Natural killer cell (primary cell): ENCODE measurements at regions not wholly inside any gene's neighbourhood (a gene's known extent, or its start where the extent isn't known, plus 50 kb on each side); places are given as distances from the start of the nearest gene placed in this dataset.

Experiments
- ATAC-seq, 3 donors: fragments of 150-1000 bp in 2 of 3; fragments of 200-7000 bp in 1 of 3; cut with Tn5 transposase; 1 replicate in 1 of 3; 2 replicates in 2 of 3; pipeline ENCODE4 v1.10.0; 2021; ENCODE audit warnings: mild to moderate bottlenecking in 2 of 3, moderate library complexity in 2 of 3
- DNase-seq, 2 donors: peaks; one replicate each; pipeline versions ENCODE4 v3.0.0 to v3.0.0-alpha.2; 2013 to 2021; ENCODE audit warnings: mixed read lengths in 1 of 2
- H3K27ac ChIP-seq: one replicate; pipeline ENCODE4 v1.5.1; 2013; ENCODE audit warnings: mild to moderate bottlenecking, low read length
- H3K27me3 ChIP-seq: one replicate; pipeline ENCODE4 v1.6.1; 2013; ENCODE audit warnings: low read length; ENCODE audit not compliant: control insufficient read depth, insufficient read depth
- H3K36me3 ChIP-seq: one replicate; pipeline ENCODE4 v1.6.1; 2013; ENCODE audit warnings: low read length; ENCODE audit not compliant: control insufficient read depth, insufficient read depth
- H3K4me1 ChIP-seq: one replicate; pipeline ENCODE4 v1.6.1; 2013; ENCODE audit warnings: low read length; ENCODE audit not compliant: control insufficient read depth, insufficient read depth
- H3K4me3 ChIP-seq: one replicate; pipeline ENCODE4 v1.5.1; 2013; ENCODE audit warnings: low read length
- H3K9me3 ChIP-seq: one replicate; pipeline ENCODE4 v1.6.1; 2013; ENCODE audit warnings: low read length; ENCODE audit not compliant: control insufficient read depth, insufficient read depth
- H3K27ac Mint-ChIP-seq, 2 donors: one replicate each; pipeline ENCODE4 v1.8.0; 2022; ENCODE audit warnings: mild to moderate bottlenecking in 2 of 2, mixed read lengths in 2 of 2, moderate library complexity in 1 of 2
- H3K27me3 Mint-ChIP-seq, 2 donors: one replicate each; pipeline ENCODE4 v1.8.0; 2022; ENCODE audit warnings: low read depth in 2 of 2, mixed read lengths in 2 of 2
- H3K36me3 Mint-ChIP-seq: one replicate; pipeline ENCODE4 v1.8.0; 2022; ENCODE audit warnings: mixed read lengths
- H3K4me1 Mint-ChIP-seq, 2 donors: one replicate each; pipeline ENCODE4 v1.8.0; 2022; ENCODE audit warnings: mixed read lengths in 2 of 2
- H3K4me3 Mint-ChIP-seq: one replicate; pipeline ENCODE4 v1.8.0; 2022; ENCODE audit warnings: mild to moderate bottlenecking, moderate library complexity, mixed read lengths
- H3K9me3 Mint-ChIP-seq, 2 donors: one replicate each; pipeline ENCODE4 v1.8.0; 2022; ENCODE audit warnings: mixed read lengths in 2 of 2
- CTCF ChIP-seq: fragments of 200-600 bp; IDR thresholded peaks from one replicate; pipeline ENCODE4 v1.8.0; 2022; ENCODE audit warnings: antibody characterized with exemption
- WGBS: methylation state at CpG from one replicate; pipeline ENCODE4 v1.1.7; 2013; ENCODE audit warnings: missing lambda C conversion rate; ENCODE audit not compliant: insufficient coverage; 5-methylcytosine and 5-hydroxymethylcytosine counted together
- intact Hi-C: fragments of 100-400 bp; cut with micrococcal nuclease; formaldehyde crosslinking; loops from one replicate; pipeline ENCODE4 v1.14.2; 2022

- no peaks in the 10 kb centered on the region for H3K4me1 Mint-ChIP-seq
- peak in 1 of 2 donors; percentile 43 for DNase-seq
- no peaks in the 10 kb centered on the region for H3K36me3 ChIP-seq
- H3K27me3 Mint-ChIP-seq = peaks cover 4 to 16% of the 10 kb centered on the region in 2 donors
- H3K27ac Mint-ChIP-seq = no peak overlapping the region
- H3K9me3 Mint-ChIP-seq = no peaks in the 10 kb centered on the region
- H3K27ac ChIP-seq = no peak overlapping the region
- H3K9me3 ChIP-seq = no peaks in the 10 kb centered on the region
- H3K4me1 ChIP-seq = peaks cover 13% of the 10 kb centered on the region
- H3K4me3 Mint-ChIP-seq = no peak overlapping the region
- no peaks in the 10 kb centered on the region for H3K27me3 ChIP-seq
- 74% methylated on average over 3 of the region's 4 CpGs for WGBS
- intact Hi-C loops = no loop called here
- H3K36me3 Mint-ChIP-seq = no peaks in the 10 kb centered on the region
- no peak for ATAC-seq
- H3K4me3 ChIP-seq = no peak overlapping the region
- no peak for TF ChIP-seq CTCF
These were observed 56.0 kb upstream of the TAB2 start for GRCh38 chr6:149261364-149262040.

- DNase-seq (no peak), ATAC-seq (no peak)
- TF ChIP-seq CTCF = no peak
- H3K9me3 Mint-ChIP-seq = no peaks in the 10 kb centered on the region
- no peaks in the 10 kb centered on the region for H3K9me3 ChIP-seq
- intact Hi-C loops = no loop called here
- no peak overlapping the region for H3K27ac ChIP-seq
- no peaks in the 10 kb centered on the region for H3K36me3 ChIP-seq
- H3K27me3 Mint-ChIP-seq = peaks cover 7 to 34% of the 10 kb centered on the region in 2 donors
- H3K27me3 ChIP-seq = no peaks in the 10 kb centered on the region
- no peaks in the 10 kb centered on the region for H3K4me1 Mint-ChIP-seq
- H3K36me3 Mint-ChIP-seq = no peaks in the 10 kb centered on the region
- no peak overlapping the region for H3K4me3 ChIP-seq
- no peak overlapping the region for H3K27ac Mint-ChIP-seq
- H3K4me1 ChIP-seq = peaks cover 16% of the 10 kb centered on the region
- 100% methylated on average over 1 of the region's 2 CpGs for WGBS
- no peak overlapping the region for H3K4me3 Mint-ChIP-seq
These were observed 54.2 kb upstream of the TAB2 start for GRCh38 chr6:149263321-149263720.

GRCh38 chr6:149264629-149265028 lies 52.9 kb upstream of the TAB2 start:
- no peaks in the 10 kb centered on the region for H3K36me3 Mint-ChIP-seq
- H3K9me3 ChIP-seq = no peaks in the 10 kb centered on the region
- no peak overlapping the region for H3K4me3 Mint-ChIP-seq
- no peaks in the 10 kb centered on the region for H3K4me1 Mint-ChIP-seq
- H3K4me1 ChIP-seq = peaks cover 16% of the 10 kb centered on the region
- ATAC-seq (no peak), DNase-seq (peak in 1 of 2 donors; percentile 70)
- intact Hi-C loops = no loop called here
- H3K27ac Mint-ChIP-seq = no peak overlapping the region
- TF ChIP-seq CTCF = no peak
- WGBS = 49% methylated on average over 5 of the region's 5 CpGs
- H3K36me3 ChIP-seq = no peaks in the 10 kb centered on the region
- peaks cover 7 to 34% of the 10 kb centered on the region in 2 donors for H3K27me3 Mint-ChIP-seq
- H3K27ac ChIP-seq = no peak overlapping the region
- H3K4me3 ChIP-seq = no peak overlapping the region
- no peaks in the 10 kb centered on the region for H3K27me3 ChIP-seq
- no peaks in the 10 kb centered on the region for H3K9me3 Mint-ChIP-seq

- Mint-ChIP-seq H3K27ac (no peak overlapping the region), H3K27me3 (peaks cover 7 to 34% of the 10 kb centered on the region in 2 donors), H3K9me3 (no peaks in the 10 kb centered on the region), H3K4me3 (no peak overlapping the region), H3K36me3 (no peaks in the 10 kb centered on the region), H3K4me1 (no peaks in the 10 kb centered on the region)
- H3K4me3 ChIP-seq = no peak overlapping the region
- no peaks in the 10 kb centered on the region for H3K36me3 ChIP-seq
- no peak overlapping the region for H3K27ac ChIP-seq
- intact Hi-C loops = no loop called here
- ATAC-seq (no peak), DNase-seq (no peak)
- TF ChIP-seq CTCF = no peak
- H3K9me3 ChIP-seq = no peaks in the 10 kb centered on the region
- no peaks in the 10 kb centered on the region for H3K27me3 ChIP-seq
- H3K4me1 ChIP-seq = peaks cover 14% of the 10 kb centered on the region
- WGBS = 71% methylated on average over 7 of the region's 7 CpGs
These were observed 51.6 kb upstream of the TAB2 start for GRCh38 chr6:149265945-149266344.
